ENCODE measurements at regions not wholly inside any gene's neighbourhood (a gene's known extent, or its start where the extent isn't known, plus 50 kb on each side); places are given as distances from the start of the nearest gene placed in this dataset.

GRCh38 chr19:28397306-28397705 is 815.6 kb downstream of the UQCRFS1 start:
- H3K4me3 ChIP-seq (replicated peaks in 1 of 3; ENCODE audit: insufficient read depth in 1 of 3, low read depth in 1 of 3, low read length in 3 of 3) = no peak overlapping the region
- DNase-seq (ENCODE audit: low read depth, low spot score) = no peak
- no peak overlapping the region for H3K4me2 ChIP-seq (ENCODE audit: insufficient read depth, low read length)

More at GRCh38 chr19:28397306-28397705, 815.6 kb downstream of the UQCRFS1 start:
- Histone ChIP-seq H3K9me3 (replicated peaks; ENCODE audit: control insufficient read depth, insufficient read depth, low read length) (no peaks in the 10 kb centered on the region), H3K27me3 (ENCODE audit: control insufficient read depth in 2 of 2, insufficient read depth in 2 of 2, low read length in 2 of 2) (no peaks in the 10 kb centered on the region), H4K20me1 (replicated peaks; ENCODE audit: control insufficient read depth, extremely low read depth, insufficient read depth, low read length) (no peaks in the 10 kb centered on the region), H3K4me1 (ENCODE audit: control insufficient read depth, extremely low read depth, insufficient read depth, low read length) (no peaks in the 10 kb centered on the region), H3K9ac (replicated peaks; ENCODE audit: extremely low read depth, insufficient read depth, low read length) (no peak overlapping the region), H3K27ac (ENCODE audit: insufficient read depth, low read depth, low read length) (no peak overlapping the region), H3K36me3 (ENCODE audit: control insufficient read depth in 2 of 2, extremely low read depth in 1 of 2, insufficient read depth in 2 of 2, low read length in 2 of 2) (no peaks in the 10 kb centered on the region), H3K79me2 (ENCODE audit: control insufficient read depth, insufficient read depth, low read length) (no peaks in the 10 kb centered on the region), H3K9me1 (replicated peaks; ENCODE audit: control insufficient read depth, extremely low read depth, insufficient read depth, low read length) (no peaks in the 10 kb centered on the region), H2AFZ (ENCODE audit: low read depth, low read length) (no peak overlapping the region)
- POLR2A ChIA-PET = no interaction called here
- intact Hi-C loops (cut with micrococcal nuclease) (no loop called here), dilution Hi-C loops (cut with MboI; ENCODE audit: extremely low pct_ligation_motif_present, low sequenced_read_pairs) (no loop called here)
- CTCF ChIA-PET = no interaction called here
- no peak for FAIRE-seq
- BruUV-seq (replicated peaks) = no TSS peak
- no peak for TF ChIP-seq JUN (IDR thresholded peaks at IDR 0.05; ENCODE audit: borderline replicate concordance, insufficient read depth, insufficient read length, low read depth)
- TF ChIP-seq MAX (IDR thresholded peaks at IDR 0.05; ENCODE audit: insufficient read depth, insufficient read length) = no peak
- no peak for TF ChIP-seq FOS (IDR thresholded peaks at IDR 0.05; ENCODE audit: borderline replicate concordance, insufficient read depth, low read length)
- no peak for TF ChIP-seq GATA2 (IDR thresholded peaks at IDR 0.05; ENCODE audit: insufficient read depth, insufficient read length, low read depth, low read length)
- TF ChIP-seq MYC (IDR thresholded peaks at IDR 0.05; ENCODE audit: low read depth, low read length) = no peak
- TF ChIP-seq POLR2A (IDR thresholded peaks at IDR 0.05; ENCODE audit: low read depth, low read length) = no peak
- TF ChIP-seq, protein P1, sequence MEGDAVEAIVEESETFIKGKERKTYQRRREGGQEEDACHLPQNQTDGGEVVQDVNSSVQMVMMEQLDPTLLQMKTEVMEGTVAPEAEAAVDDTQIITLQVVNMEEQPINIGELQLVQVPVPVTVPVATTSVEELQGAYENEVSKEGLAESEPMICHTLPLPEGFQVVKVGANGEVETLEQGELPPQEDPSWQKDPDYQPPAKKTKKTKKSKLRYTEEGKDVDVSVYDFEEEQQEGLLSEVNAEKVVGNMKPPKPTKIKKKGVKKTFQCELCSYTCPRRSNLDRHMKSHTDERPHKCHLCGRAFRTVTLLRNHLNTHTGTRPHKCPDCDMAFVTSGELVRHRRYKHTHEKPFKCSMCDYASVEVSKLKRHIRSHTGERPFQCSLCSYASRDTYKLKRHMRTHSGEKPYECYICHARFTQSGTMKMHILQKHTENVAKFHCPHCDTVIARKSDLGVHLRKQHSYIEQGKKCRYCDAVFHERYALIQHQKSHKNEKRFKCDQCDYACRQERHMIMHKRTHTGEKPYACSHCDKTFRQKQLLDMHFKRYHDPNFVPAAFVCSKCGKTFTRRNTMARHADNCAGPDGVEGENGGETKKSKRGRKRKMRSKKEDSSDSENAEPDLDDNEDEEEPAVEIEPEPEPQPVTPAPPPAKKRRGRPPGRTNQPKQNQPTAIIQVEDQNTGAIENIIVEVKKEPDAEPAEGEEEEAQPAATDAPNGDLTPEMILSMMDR (IDR thresholded peaks at IDR 0.05; ENCODE audit: extremely low read depth in 1 of 2, insufficient read depth in 1 of 2, low read depth in 1 of 2, low read length in 2 of 2) = no peak
- TF ChIP-seq POLR2AphosphoS5 (IDR thresholded peaks at IDR 0.05; ENCODE audit: insufficient read depth, low read depth, low read length) = no peak
- no peak for TF ChIP-seq EZH2 (IDR thresholded peaks at IDR 0.05; ENCODE audit: borderline replicate concordance, low read depth, low read length, severe bottlenecking)

All from endothelial cell of umbilical vein (primary cell).